Kidney (tissue), 13 donors: ENCODE measurements at regions not wholly inside any gene's neighbourhood (a gene's known extent, or its start where the extent isn't known, plus 50 kb on each side); places are given as distances from the start of the nearest gene placed in this dataset.

Experiments used
- DNase-seq, 5 donors: peaks; one replicate each; pipeline ENCODE4 v3.0.0-alpha.2; 2013 to 2020
- FAIRE-seq: peaks from 2 replicates; lab custom pipeline; 2012; peaks lifted over from hg19 to GRCh38; lab: Jason Lieb, UNC
- H3K27ac ChIP-seq, 2 donors: one replicate each; pipeline ENCODE4 v1.7.0; 2013; ENCODE audit warnings: low read depth in 2 of 2, low read length in 2 of 2, inconsistent platforms in 1 of 2
- H3K27me3 ChIP-seq: one replicate; pipeline ENCODE4 v1.7.1; 2013; ENCODE audit warnings: low read length, inconsistent platforms; ENCODE audit not compliant: control insufficient read depth, insufficient read depth
- H3K36me3 ChIP-seq, 3 donors: one replicate each; pipeline versions ENCODE4 v1.7.0 to v1.7.1; 2013; ENCODE audit warnings: low read length in 3 of 3, control low read depth in 1 of 3, inconsistent platforms in 1 of 3; ENCODE audit not compliant: insufficient read depth in 3 of 3, control insufficient read depth in 2 of 3
- H3K4me1 ChIP-seq, 3 donors: one replicate each; pipeline versions ENCODE4 v1.7.0 to v1.7.1; 2013; ENCODE audit warnings: low read length in 3 of 3, inconsistent platforms in 1 of 3, low read depth in 1 of 3; ENCODE audit not compliant: control insufficient read depth in 2 of 3, insufficient read depth in 2 of 3
- H3K4me3 ChIP-seq, 3 donors: one replicate each; pipeline versions ENCODE4 v1.7.0 to v1.8.1; 2013; ENCODE audit warnings: low read length in 3 of 3, control low read depth in 1 of 3, inconsistent platforms in 1 of 3
- H3K9ac ChIP-seq, 3 donors: one replicate each; pipeline versions ENCODE4 v1.7.0 to v1.7.1; 2013; ENCODE audit warnings: low read length in 3 of 3, control low read depth in 1 of 3, inconsistent platforms in 1 of 3
- H3K9me3 ChIP-seq, 3 donors: one replicate each; pipeline versions ENCODE4 v1.7.0 to v1.7.1; 2013; ENCODE audit warnings: low read length in 3 of 3, control low read depth in 1 of 3, inconsistent platforms in 1 of 3; ENCODE audit not compliant: control insufficient read depth in 2 of 3, insufficient read depth in 1 of 3
- CTCF ChIP-seq: IDR thresholded peaks from 3 replicates; pipeline ENCODE4 v1.5.1; 2012; ENCODE audit warnings: mild to moderate bottlenecking, moderate library complexity, borderline replicate concordance; ENCODE audit not compliant: insufficient read depth; ENCODE audit errors: extremely low read depth
- intact Hi-C: fragments of 100-400 bp; cut with DNase I; formaldehyde crosslinking; loops from one replicate; pipeline ENCODE4 v1.11.1; 2022
- donor health status: control.
- donor health status: control.
- donor health status: control.
- donor health status: control.
- donor health status: control.
- donor health status: DM: yes; HTN: yes; CAD: no.
- donor health status: Normal renal cell carcinoma (clear cell type).

GRCh38 chr1:116290085-116290705 lies 82.8 kb upstream of the ATP1A1 start:
- Histone ChIP-seq H3K4me3 (no peak overlapping the region), H3K9ac (no peak overlapping the region), H3K9me3 (no peaks in the 10 kb centered on the region), H3K36me3 (no peaks in the 10 kb centered on the region), H3K27ac (no peak overlapping the region), H3K27me3 (no peaks in the 10 kb centered on the region), H3K4me1 (peaks cover 0 to 11% (median 0%) of the 10 kb centered on the region in 3 donors)
- intact Hi-C loops = no loop called here
- DNase-seq (no peak), FAIRE-seq (no peak)
- no peak for TF ChIP-seq CTCF

GRCh38 chr1:116291024-116291423 lies 82.0 kb upstream of the ATP1A1 start:
- no peaks in the 10 kb centered on the region for H3K27me3 ChIP-seq
- FAIRE-seq (no peak), DNase-seq (no peak)
- TF ChIP-seq CTCF = no peak
- H3K9ac ChIP-seq = no peak overlapping the region
- no peaks in the 10 kb centered on the region for H3K36me3 ChIP-seq
- H3K4me3 ChIP-seq = no peak overlapping the region
- peaks cover 0 to 11% (median 0%) of the 10 kb centered on the region in 3 donors for H3K4me1 ChIP-seq
- no peaks in the 10 kb centered on the region for H3K9me3 ChIP-seq
- intact Hi-C loops = no loop called here
- H3K27ac ChIP-seq = no peak overlapping the region

- no peak for TF ChIP-seq CTCF
Measured at GRCh38 chr1:116292929-116293725, 79.9 kb upstream of the ATP1A1 start.

More at GRCh38 chr1:116292929-116293725, 79.9 kb upstream of the ATP1A1 start:
- DNase-seq = no peak
- Histone ChIP-seq H3K9me3 (no peaks in the 10 kb centered on the region), H3K27me3 (no peaks in the 10 kb centered on the region), H3K36me3 (no peaks in the 10 kb centered on the region), H3K27ac (no peak overlapping the region), H3K4me3 (no peak overlapping the region), H3K9ac (no peak overlapping the region), H3K4me1 (peaks cover 0 to under 1% (median 0%) of the 10 kb centered on the region in 3 donors)
- no peak for FAIRE-seq
- intact Hi-C loops = no loop called here
